PC-9 (cell line): ENCODE measurements at regions not wholly inside any gene's neighbourhood (a gene's known extent, or its start where the extent isn't known, plus 50 kb on each side); places are given as distances from the start of the nearest gene placed in this dataset.
"Not testable (repeated sequence)": the region's sequence is repeated elsewhere in the genome, so short reads cannot be mapped to it uniquely, and the experiment has no call there.

ENCODE experiments used
- EZH2 ChIP-seq: fragments of 200-600 bp; sonication (generic); IDR thresholded peaks from 2 replicates; pipeline ENCODE4 v1.8.0; 2017; ENCODE audit warnings: antibody characterized with exemption, low read depth
- TF ChIP-seq, protein P1 (sequence below): fragments of 200-600 bp; sonication (generic); conservative IDR thresholded peaks from 2 replicates; pipeline ENCODE4 v1.6.1; 2017; ENCODE audit warnings: mixed run types, antibody characterized with exemption, mild to moderate bottlenecking, moderate library complexity

DNA sequence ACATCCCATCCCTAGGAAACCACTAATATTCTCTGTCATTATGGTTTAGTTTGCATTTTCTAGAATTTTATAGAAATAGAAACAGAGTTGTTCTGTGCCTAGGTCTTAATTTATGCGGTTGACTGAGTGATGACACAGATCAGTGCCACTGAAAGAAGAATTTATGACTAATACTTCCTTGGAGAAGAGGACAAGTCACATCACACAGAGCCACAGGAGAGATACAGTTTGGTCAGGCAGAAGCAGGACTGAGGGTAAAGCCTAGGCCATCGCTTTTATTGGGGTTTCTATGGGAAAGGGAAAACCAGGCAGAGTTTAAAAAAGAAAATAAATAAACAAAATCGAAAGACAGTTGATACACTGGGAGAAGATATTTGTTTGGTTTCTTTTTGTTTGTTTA, 99.3 kb downstream of the PRR15 start:
- TF ChIP-seq, protein P1, sequence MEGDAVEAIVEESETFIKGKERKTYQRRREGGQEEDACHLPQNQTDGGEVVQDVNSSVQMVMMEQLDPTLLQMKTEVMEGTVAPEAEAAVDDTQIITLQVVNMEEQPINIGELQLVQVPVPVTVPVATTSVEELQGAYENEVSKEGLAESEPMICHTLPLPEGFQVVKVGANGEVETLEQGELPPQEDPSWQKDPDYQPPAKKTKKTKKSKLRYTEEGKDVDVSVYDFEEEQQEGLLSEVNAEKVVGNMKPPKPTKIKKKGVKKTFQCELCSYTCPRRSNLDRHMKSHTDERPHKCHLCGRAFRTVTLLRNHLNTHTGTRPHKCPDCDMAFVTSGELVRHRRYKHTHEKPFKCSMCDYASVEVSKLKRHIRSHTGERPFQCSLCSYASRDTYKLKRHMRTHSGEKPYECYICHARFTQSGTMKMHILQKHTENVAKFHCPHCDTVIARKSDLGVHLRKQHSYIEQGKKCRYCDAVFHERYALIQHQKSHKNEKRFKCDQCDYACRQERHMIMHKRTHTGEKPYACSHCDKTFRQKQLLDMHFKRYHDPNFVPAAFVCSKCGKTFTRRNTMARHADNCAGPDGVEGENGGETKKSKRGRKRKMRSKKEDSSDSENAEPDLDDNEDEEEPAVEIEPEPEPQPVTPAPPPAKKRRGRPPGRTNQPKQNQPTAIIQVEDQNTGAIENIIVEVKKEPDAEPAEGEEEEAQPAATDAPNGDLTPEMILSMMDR, result not testable (repeated sequence)
- not testable (repeated sequence) for TF ChIP-seq EZH2
